ENCODE measurements at regions not wholly inside any gene's neighbourhood (a gene's known extent, or its start where the extent isn't known, plus 50 kb on each side); places are given as distances from the start of the nearest gene placed in this dataset.

DNA sequence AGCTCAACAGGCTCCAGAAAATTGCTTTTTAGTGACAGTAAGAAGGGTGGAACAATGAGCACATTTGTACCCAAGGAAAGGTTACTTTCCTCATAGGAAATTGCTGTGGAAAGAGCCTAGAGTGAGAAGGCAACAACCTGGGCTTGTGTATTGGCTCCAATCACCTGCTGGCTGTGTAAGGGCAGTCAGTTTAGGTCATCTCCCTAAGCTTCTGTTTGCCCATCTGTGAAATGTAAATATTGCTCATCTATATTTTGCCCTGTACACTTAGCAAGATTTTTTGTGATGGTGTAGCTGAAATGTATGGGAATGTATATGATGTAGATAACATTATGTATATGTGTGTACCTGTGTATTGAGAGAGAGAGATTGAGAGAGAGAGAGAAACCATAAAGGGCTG, 225.2 kb upstream of the MPHOSPH6 start:
- no peak for DNase-seq
- H3K27me3 ChIP-seq (replicated peaks in 2 of 5; ENCODE audit: control insufficient read depth in 4 of 5, insufficient read depth in 5 of 5, low read length in 4 of 5) = peaks cover 0 to 13% (median under 1%) of the 10 kb centered on the region in 5 experiments
- POLR2A ChIA-PET = no interaction called here
- no peaks in the 10 kb centered on the region for H3K4me1 ChIP-seq (ENCODE audit: control extremely low read depth in 1 of 4, control insufficient read depth in 4 of 4, insufficient read depth in 4 of 4, low read length in 3 of 4)
- H3K27ac ChIP-seq (ENCODE audit: insufficient read depth in 1 of 2, low read depth in 1 of 2, low read length in 2 of 2, poor library complexity in 1 of 2, severe bottlenecking in 2 of 2) = no peak overlapping the region
- no peak overlapping the region for H3K4me3 ChIP-seq (ENCODE audit: control insufficient read depth in 1 of 7, extremely low read depth in 1 of 7, insufficient read depth in 4 of 7, low read depth in 2 of 7, low read length in 6 of 7)
- H3K36me3 ChIP-seq (ENCODE audit: control insufficient read depth in 4 of 4, insufficient read depth in 4 of 4, low read length in 3 of 4) = no peaks in the 10 kb centered on the region
- CTCF ChIA-PET = no interaction called here
- no peaks in the 10 kb centered on the region for H3K9me3 ChIP-seq (ENCODE audit: control extremely low read depth in 1 of 5, control insufficient read depth in 4 of 5, insufficient read depth in 2 of 5, low read depth in 1 of 5, low read length in 4 of 5)

- no peak for DNase-seq
- ChIA-PET POLR2A (no interaction called here), CTCF (no interaction called here)
- Histone ChIP-seq H3K36me3 (ENCODE audit: control insufficient read depth in 4 of 4, insufficient read depth in 4 of 4, low read length in 3 of 4) (no peaks in the 10 kb centered on the region), H3K4me3 (ENCODE audit: control insufficient read depth in 1 of 7, extremely low read depth in 1 of 7, insufficient read depth in 4 of 7, low read depth in 2 of 7, low read length in 6 of 7) (no peak overlapping the region), H3K27me3 (replicated peaks in 2 of 5; ENCODE audit: control insufficient read depth in 4 of 5, insufficient read depth in 5 of 5, low read length in 4 of 5) (peaks cover 0 to 4% (median 0%) of the 10 kb centered on the region in 5 experiments), H3K27ac (ENCODE audit: insufficient read depth in 1 of 2, low read depth in 1 of 2, low read length in 2 of 2, poor library complexity in 1 of 2, severe bottlenecking in 2 of 2) (no peak overlapping the region), H3K9me3 (ENCODE audit: control extremely low read depth in 1 of 5, control insufficient read depth in 4 of 5, insufficient read depth in 2 of 5, low read depth in 1 of 5, low read length in 4 of 5) (no peaks in the 10 kb centered on the region), H3K4me1 (ENCODE audit: control extremely low read depth in 1 of 4, control insufficient read depth in 4 of 4, insufficient read depth in 4 of 4, low read length in 3 of 4) (no peaks in the 10 kb centered on the region)
- 100% methylated on average over 1 of the region's 3 CpGs for WGBS (ENCODE audit: insufficient coverage)
These were observed 221.7 kb upstream of the MPHOSPH6 start for GRCh38 chr16:82391690-82392089.

- Histone ChIP-seq H3K36me3 (ENCODE audit: control insufficient read depth in 4 of 4, insufficient read depth in 4 of 4, low read length in 3 of 4) (no peaks in the 10 kb centered on the region), H3K27me3 (replicated peaks in 2 of 5; ENCODE audit: control insufficient read depth in 4 of 5, insufficient read depth in 5 of 5, low read length in 4 of 5) (peaks cover 0 to 4% (median 0%) of the 10 kb centered on the region in 5 experiments), H3K9me3 (ENCODE audit: control extremely low read depth in 1 of 5, control insufficient read depth in 4 of 5, insufficient read depth in 2 of 5, low read depth in 1 of 5, low read length in 4 of 5) (no peaks in the 10 kb centered on the region), H3K4me1 (ENCODE audit: control extremely low read depth in 1 of 4, control insufficient read depth in 4 of 4, insufficient read depth in 4 of 4, low read length in 3 of 4) (no peaks in the 10 kb centered on the region), H3K4me3 (ENCODE audit: control insufficient read depth in 1 of 7, extremely low read depth in 1 of 7, insufficient read depth in 4 of 7, low read depth in 2 of 7, low read length in 6 of 7) (no peak overlapping the region), H3K27ac (ENCODE audit: insufficient read depth in 1 of 2, low read depth in 1 of 2, low read length in 2 of 2, poor library complexity in 1 of 2, severe bottlenecking in 2 of 2) (no peak overlapping the region)
- DNase-seq = no peak
- CTCF ChIA-PET = no interaction called here
- POLR2A ChIA-PET = no interaction called here
- WGBS (ENCODE audit: insufficient coverage) = 93% methylated on average over 5 of the region's 7 CpGs
These were observed 220.1 kb upstream of the MPHOSPH6 start for GRCh38 chr16:82389956-82390650.

- Histone ChIP-seq H3K36me3 (ENCODE audit: control insufficient read depth in 4 of 4, insufficient read depth in 4 of 4, low read length in 3 of 4) (no peaks in the 10 kb centered on the region), H3K27ac (ENCODE audit: insufficient read depth in 1 of 2, low read depth in 1 of 2, low read length in 2 of 2, poor library complexity in 1 of 2, severe bottlenecking in 2 of 2) (no peak overlapping the region), H3K9me3 (ENCODE audit: control extremely low read depth in 1 of 5, control insufficient read depth in 4 of 5, insufficient read depth in 2 of 5, low read depth in 1 of 5, low read length in 4 of 5) (no peaks in the 10 kb centered on the region), H3K27me3 (replicated peaks in 2 of 5; ENCODE audit: control insufficient read depth in 4 of 5, insufficient read depth in 5 of 5, low read length in 4 of 5) (peaks cover 0 to 2% (median 0%) of the 10 kb centered on the region in 5 experiments), H3K4me3 (ENCODE audit: control insufficient read depth in 1 of 7, extremely low read depth in 1 of 7, insufficient read depth in 4 of 7, low read depth in 2 of 7, low read length in 6 of 7) (no peak overlapping the region), H3K4me1 (ENCODE audit: control extremely low read depth in 1 of 4, control insufficient read depth in 4 of 4, insufficient read depth in 4 of 4, low read length in 3 of 4) (no peaks in the 10 kb centered on the region)
- whole genome bisulfite sequencing (ENCODE audit: insufficient coverage) = 100% methylated on average over 1 of the region's 1 CpG
- CTCF ChIA-PET = no interaction called here
- DNase-seq = no peak
- POLR2A ChIA-PET = no interaction called here
These were observed 216.7 kb upstream of the MPHOSPH6 start for GRCh38 chr16:82386761-82387160.

DNA sequence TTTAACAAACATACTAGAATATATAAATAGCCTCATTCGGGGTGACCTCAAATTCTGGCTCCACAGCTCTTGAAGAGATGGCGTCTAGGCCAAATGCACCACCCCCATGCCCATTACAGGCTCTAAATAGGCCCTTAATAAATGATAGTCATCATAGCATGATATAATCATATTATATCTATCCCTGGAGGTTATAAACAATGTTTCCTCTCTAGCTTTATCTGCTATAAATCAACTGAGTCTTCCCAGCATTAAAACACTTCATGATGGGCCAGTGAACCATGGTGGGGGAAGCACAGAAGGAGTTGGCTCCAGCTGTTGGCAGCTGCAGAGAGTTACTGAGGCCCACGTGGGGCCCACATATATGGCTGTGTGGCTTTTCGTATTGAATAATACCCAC, 214.9 kb upstream of the MPHOSPH6 start:
- ChIA-PET CTCF (interaction anchor here (1.0 kb wide), 1 partner anchor 122 kb away, joined by 3 read pairs; no protein-coding TSS in a partner anchor), POLR2A (no interaction called here)
- no peak overlapping the region for H3K4me3 ChIP-seq (ENCODE audit: control insufficient read depth in 1 of 7, extremely low read depth in 1 of 7, insufficient read depth in 4 of 7, low read depth in 2 of 7, low read length in 6 of 7)
- 79% methylated on average over 2 of the region's 4 CpGs for WGBS (ENCODE audit: insufficient coverage)
- H3K9me3 ChIP-seq (ENCODE audit: control extremely low read depth in 1 of 5, control insufficient read depth in 4 of 5, insufficient read depth in 2 of 5, low read depth in 1 of 5, low read length in 4 of 5) = no peaks in the 10 kb centered on the region
- DNase-seq = no peak
- no peak overlapping the region for H3K27ac ChIP-seq (ENCODE audit: insufficient read depth in 1 of 2, low read depth in 1 of 2, low read length in 2 of 2, poor library complexity in 1 of 2, severe bottlenecking in 2 of 2)
- H3K4me1 ChIP-seq (ENCODE audit: control extremely low read depth in 1 of 4, control insufficient read depth in 4 of 4, insufficient read depth in 4 of 4, low read length in 3 of 4) = no peaks in the 10 kb centered on the region
- H3K36me3 ChIP-seq (ENCODE audit: control insufficient read depth in 4 of 4, insufficient read depth in 4 of 4, low read length in 3 of 4) = no peaks in the 10 kb centered on the region
- H3K27me3 ChIP-seq (replicated peaks in 2 of 5; ENCODE audit: control insufficient read depth in 4 of 5, insufficient read depth in 5 of 5, low read length in 4 of 5) = peaks cover 0 to 2% (median 0%) of the 10 kb centered on the region in 5 experiments

- WGBS (ENCODE audit: insufficient coverage) = 55% methylated on average over 4 of the region's 4 CpGs
- H3K27me3 ChIP-seq (replicated peaks in 2 of 5; ENCODE audit: control insufficient read depth in 4 of 5, insufficient read depth in 5 of 5, low read length in 4 of 5) = peaks cover 0 to 2% (median 0%) of the 10 kb centered on the region in 5 experiments
- POLR2A ChIA-PET = no interaction called here
- no peaks in the 10 kb centered on the region for H3K9me3 ChIP-seq (ENCODE audit: control extremely low read depth in 1 of 5, control insufficient read depth in 4 of 5, insufficient read depth in 2 of 5, low read depth in 1 of 5, low read length in 4 of 5)
- no peak overlapping the region for H3K4me3 ChIP-seq (ENCODE audit: control insufficient read depth in 1 of 7, extremely low read depth in 1 of 7, insufficient read depth in 4 of 7, low read depth in 2 of 7, low read length in 6 of 7)
- DNase-seq = no peak
- H3K36me3 ChIP-seq (ENCODE audit: control insufficient read depth in 4 of 4, insufficient read depth in 4 of 4, low read length in 3 of 4) = no peaks in the 10 kb centered on the region
- no peak overlapping the region for H3K27ac ChIP-seq (ENCODE audit: insufficient read depth in 1 of 2, low read depth in 1 of 2, low read length in 2 of 2, poor library complexity in 1 of 2, severe bottlenecking in 2 of 2)
- no peaks in the 10 kb centered on the region for H3K4me1 ChIP-seq (ENCODE audit: control extremely low read depth in 1 of 4, control insufficient read depth in 4 of 4, insufficient read depth in 4 of 4, low read length in 3 of 4)
- CTCF ChIA-PET = no interaction called here
These were observed 214.0 kb upstream of the MPHOSPH6 start for GRCh38 chr16:82384017-82384416.

DNA sequence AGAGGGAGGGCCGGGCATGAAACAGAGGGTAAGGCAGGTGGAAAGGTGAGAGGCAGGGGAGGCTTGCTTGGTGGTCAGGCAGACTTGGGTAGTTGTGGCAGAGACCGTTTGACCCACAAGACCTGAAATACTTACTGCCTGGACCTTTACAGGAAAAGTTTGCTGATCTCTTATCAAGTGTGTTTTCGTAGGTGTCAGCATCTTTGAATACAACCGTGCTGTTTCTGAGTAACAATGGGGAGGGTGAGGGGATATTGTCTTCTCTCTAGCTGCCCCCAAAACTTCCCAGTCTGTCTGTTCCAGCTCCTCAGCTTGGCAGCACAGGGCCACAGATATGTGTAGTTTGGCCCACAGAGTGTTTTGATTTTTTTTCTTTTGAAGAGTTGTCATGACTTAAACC, 212.5 kb upstream of the MPHOSPH6 start:
- Histone ChIP-seq H3K4me3 (ENCODE audit: control insufficient read depth in 1 of 7, extremely low read depth in 1 of 7, insufficient read depth in 4 of 7, low read depth in 2 of 7, low read length in 6 of 7) (no peak overlapping the region), H3K27ac (ENCODE audit: insufficient read depth in 1 of 2, low read depth in 1 of 2, low read length in 2 of 2, poor library complexity in 1 of 2, severe bottlenecking in 2 of 2) (no peak overlapping the region), H3K36me3 (ENCODE audit: control insufficient read depth in 4 of 4, insufficient read depth in 4 of 4, low read length in 3 of 4) (no peaks in the 10 kb centered on the region), H3K27me3 (replicated peaks in 2 of 5; ENCODE audit: control insufficient read depth in 4 of 5, insufficient read depth in 5 of 5, low read length in 4 of 5) (no peaks in the 10 kb centered on the region), H3K4me1 (ENCODE audit: control extremely low read depth in 1 of 4, control insufficient read depth in 4 of 4, insufficient read depth in 4 of 4, low read length in 3 of 4) (no peaks in the 10 kb centered on the region), H3K9me3 (ENCODE audit: control extremely low read depth in 1 of 5, control insufficient read depth in 4 of 5, insufficient read depth in 2 of 5, low read depth in 1 of 5, low read length in 4 of 5) (no peaks in the 10 kb centered on the region)
- CTCF ChIA-PET = no interaction called here
- POLR2A ChIA-PET = no interaction called here
- no peak for DNase-seq
- WGBS (ENCODE audit: insufficient coverage) = 75% methylated on average over 4 of the region's 4 CpGs
